ENCODE measurements at regions not wholly inside any gene's neighbourhood (a gene's known extent, or its start where the extent isn't known, plus 50 kb on each side); places are given as distances from the start of the nearest gene placed in this dataset.
"Not testable (repeated sequence)": the region's sequence is repeated elsewhere in the genome, so short reads cannot be mapped to it uniquely, and the experiment has no call there.

- DNase-seq (ENCODE audit: low spot score), result not testable (repeated sequence)
Observed at GRCh38 chr7:9919-10318, 182.5 kb upstream of the FAM20C start.

GRCh38 chr7:32565-33280 is 159.6 kb upstream of the FAM20C start:
- DNase-seq (ENCODE audit: low spot score), result not testable (repeated sequence)

DNA sequence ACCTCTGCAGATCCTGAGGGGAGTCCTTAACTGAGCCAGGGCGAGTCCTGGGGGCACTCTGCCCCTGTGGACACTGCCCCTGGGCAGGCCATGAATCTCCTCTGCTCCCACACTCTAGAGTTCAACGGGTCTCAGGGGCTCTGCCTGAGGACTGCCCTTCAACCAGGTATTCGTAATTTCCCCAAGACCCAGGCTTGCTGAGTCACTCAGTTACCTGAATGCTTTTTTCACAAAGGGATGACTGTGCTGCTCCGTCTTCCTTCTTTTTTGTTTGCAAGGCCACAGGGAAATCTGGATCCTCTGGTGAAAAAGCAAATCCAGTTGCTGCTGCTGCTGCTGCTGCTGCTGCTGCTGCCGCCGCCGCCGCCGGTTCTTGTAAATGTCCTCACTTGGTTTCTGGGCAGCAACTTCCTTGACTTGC is 157.2 kb upstream of the FAM20C start:
- not testable (repeated sequence) for DNase-seq (ENCODE audit: low spot score)

DNA sequence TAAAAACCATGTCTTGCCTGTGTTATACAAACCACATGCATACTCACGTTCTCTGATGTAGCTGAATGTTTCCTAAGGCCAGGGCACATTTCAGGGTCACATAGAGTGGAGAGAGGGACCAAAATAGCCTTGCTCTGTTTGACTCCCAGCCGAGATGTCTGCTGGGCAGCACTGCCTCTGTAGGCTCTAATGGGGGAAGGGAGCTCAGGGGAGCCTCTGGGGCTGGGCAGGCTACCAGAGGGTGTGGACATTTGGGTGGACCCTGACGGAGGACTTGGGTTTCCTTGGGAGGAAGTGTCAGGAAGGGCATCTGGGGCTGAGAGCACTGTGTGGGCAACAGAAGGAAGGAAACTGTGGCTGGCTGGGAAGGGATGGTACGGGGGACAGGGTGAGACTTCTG is 155.8 kb upstream of the FAM20C start:
- not testable (repeated sequence) for DNase-seq (ENCODE audit: low spot score)

DNA sequence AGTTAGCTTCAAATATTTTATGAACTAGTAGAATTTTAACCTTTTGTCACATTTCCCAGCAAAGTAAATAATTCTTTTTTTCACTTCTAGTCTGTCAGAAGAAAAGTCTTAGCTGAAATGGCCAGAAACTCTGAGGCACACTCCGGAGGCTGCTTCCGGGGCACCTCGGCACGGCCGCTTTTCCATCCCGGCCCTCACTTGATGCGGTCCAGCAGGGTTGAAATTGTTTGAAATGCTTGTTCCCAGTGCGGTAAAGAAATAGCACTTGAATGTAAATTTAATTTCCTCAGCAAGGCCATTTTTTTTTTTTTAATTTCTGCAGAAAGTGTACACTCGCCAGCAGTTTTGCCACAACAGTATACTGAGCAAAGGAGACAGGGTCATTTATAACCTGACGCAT is 154.7 kb upstream of the FAM20C start:
- DNase-seq (ENCODE audit: low spot score), result not testable (repeated sequence)

- not testable (repeated sequence) for DNase-seq (ENCODE audit: low spot score)
Observed at GRCh38 chr7:38444-38843, 153.9 kb upstream of the FAM20C start.

DNA sequence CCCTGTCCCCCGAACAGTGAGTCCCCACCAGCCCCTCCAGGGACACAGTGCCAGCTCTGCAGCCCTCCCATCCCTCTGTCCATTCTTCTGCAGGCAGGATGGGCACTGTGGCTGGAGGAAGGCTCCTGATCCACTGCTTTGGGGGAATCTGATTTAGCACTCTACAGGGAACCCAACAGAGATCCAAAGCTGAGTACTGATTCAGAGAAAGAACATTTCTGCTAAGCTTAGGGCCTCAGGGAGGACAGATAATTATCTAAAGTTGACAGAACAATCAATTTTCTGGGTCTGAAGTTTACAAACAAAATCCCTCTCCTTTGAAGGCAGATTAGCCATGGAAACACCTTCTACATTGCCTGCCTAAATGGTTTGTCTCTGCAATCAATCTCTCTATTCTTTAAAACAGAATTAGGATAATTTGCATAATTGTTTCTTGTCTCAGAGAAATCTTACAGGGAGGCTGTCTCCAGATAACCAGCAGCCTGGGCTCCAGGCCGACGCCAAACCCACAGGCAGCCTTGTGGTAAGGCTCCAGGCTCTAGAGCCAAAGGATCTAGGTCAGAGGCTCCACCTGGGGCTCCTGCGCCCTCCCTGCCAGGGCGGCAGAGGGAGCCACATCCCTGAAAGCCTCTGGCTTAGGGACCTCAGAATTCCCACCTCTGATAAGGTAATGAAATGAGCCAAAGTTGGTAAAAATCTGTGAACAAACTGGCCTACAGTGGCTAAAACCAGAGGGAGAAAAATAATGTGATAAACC is 152.2 kb upstream of the FAM20C start:
- DNase-seq (ENCODE audit: low spot score), result not testable (repeated sequence)

- DNase-seq (ENCODE audit: low spot score), result no peak
Observed at GRCh38 chr7:40799-41750, 151.3 kb upstream of the FAM20C start.

GRCh38 chr7:41917-42565 is 150.3 kb upstream of the FAM20C start:
- no peak for DNase-seq (ENCODE audit: low spot score)

- no peak for DNase-seq (ENCODE audit: low spot score)
Observed at GRCh38 chr7:43791-44540, 148.4 kb upstream of the FAM20C start.

DNA sequence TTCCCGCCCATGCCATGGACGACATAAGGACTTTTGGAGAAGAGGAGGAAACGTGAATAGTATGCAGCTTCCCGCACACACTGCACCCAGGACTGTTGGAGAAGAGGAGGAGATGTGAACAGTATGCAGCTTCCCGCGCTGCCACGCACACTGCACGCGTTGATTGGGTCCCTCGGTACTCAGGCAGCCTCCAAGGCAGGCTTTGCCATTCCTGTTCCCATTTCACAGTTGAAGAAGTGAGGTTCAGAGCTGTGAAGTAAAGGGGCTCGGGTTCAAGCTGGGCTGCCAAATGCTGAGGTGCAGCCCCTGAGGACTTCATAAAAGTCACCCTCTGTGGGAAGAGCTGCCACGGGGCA is 147.9 kb upstream of the FAM20C start:
- no peak for DNase-seq (ENCODE audit: low spot score)

GRCh38 chr7:45106-46090 is 147.0 kb upstream of the FAM20C start:
- no peak for DNase-seq (ENCODE audit: low spot score)

- no peak for DNase-seq (ENCODE audit: low spot score)
Observed at GRCh38 chr7:46123-46829, 146.1 kb upstream of the FAM20C start.

DNA sequence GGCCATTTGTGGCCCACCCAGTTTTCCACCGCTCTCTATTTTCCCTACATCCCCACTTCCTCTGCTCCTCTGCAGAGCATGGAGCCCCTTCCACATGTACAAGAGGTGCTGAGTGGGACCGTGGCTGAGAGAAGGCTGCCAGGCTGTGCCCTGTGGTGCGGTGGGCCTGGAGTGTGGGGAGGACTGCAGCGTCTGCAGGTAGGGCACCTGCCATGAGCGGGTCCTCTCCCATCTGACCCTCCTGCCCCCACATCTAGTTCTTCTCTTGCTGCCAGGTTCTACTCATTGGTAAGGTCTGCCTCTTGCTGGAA is 145.6 kb upstream of the FAM20C start:
- DNase-seq (ENCODE audit: low spot score), result no peak

DNA sequence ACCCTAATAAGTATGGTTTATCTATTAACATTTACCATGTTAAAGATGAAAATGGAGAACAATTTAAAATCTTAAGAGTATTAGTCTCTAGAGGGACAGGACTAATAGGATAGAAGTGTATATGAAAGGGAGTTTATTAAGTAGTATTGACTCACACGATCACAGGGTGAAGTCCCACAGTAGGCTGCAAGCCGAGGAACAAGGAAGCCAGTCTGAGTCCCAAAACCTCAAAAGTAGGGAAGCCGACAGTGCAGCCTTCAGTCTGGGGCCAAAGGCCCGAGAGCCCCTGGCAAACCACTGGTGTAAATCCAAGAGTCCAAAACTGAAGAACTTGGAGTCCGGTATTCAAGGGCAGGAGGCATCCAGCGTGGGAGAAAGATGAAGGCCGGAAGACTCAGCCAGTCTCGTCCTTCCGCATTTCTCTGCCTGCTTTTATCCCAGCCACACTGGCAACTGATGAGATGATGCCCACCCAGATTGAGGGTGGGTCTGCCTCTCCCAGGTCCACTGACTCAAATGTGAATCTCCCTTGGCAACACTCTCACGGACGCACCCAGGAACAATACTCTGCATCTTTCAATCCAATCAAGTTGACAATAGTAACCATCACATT is 140.8 kb upstream of the FAM20C start:
- DNase-seq (ENCODE audit: low spot score), result no peak

DNA sequence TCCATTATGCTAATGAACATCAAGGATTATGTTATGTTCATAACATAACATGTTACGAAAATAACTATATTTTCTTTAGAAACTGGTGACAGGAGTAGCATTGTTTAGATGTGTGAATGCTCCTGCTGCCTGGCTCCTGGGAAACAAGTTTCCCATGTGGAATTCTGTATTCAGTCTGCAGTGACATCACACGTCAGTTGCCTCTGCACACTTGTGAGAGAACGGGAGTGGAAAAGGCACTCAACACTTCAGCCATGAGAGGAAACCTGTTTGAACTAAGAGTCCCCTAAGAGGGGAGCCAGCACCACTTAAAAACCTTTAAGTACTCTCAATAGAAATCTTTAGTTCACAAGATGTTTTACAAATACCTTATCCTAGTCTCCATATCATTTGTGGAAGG is 140.3 kb upstream of the FAM20C start:
- no peak for DNase-seq (ENCODE audit: low spot score)

DNA sequence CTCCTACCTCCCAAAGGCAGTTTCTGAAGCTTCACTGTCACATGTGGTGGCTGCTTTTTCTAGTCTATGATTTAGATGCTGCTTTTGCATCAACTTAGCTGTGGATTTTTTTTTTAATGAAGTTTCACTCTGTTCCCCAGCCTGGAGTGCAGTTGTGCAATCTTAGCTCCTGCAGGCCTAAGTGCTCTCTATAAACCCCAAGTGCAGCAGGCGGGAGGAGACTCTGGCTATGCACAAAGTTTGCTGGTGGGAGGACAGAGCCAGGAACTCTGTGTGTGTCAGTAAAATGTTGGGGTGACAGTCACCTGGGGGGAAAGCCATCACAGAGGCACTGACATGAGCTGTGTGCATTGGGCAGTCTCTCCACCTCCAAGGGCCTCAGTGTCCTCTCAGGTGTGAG is 138.8 kb upstream of the FAM20C start:
- no peak for DNase-seq (ENCODE audit: low spot score)

DNA sequence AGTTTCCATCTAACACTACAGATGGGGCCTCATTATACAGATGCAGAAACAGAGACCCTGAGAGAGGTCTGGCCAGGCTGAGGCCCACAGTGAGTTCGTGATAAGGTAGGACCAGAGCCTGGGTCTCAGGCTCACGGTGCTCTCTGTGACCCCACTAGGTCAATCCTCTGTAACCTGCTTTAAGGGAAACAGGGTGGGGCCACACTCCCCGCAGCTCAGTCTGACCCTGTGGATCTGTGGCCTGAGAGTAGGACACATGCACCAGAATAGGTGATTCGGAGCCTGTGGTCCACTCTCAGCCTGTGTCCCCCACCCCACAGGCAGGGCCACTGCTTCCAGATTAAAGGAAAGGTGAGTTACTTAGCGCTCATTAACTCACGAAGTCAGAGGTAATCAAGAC is 137.8 kb upstream of the FAM20C start:
- DNase-seq (ENCODE audit: low spot score), result no peak

DNA sequence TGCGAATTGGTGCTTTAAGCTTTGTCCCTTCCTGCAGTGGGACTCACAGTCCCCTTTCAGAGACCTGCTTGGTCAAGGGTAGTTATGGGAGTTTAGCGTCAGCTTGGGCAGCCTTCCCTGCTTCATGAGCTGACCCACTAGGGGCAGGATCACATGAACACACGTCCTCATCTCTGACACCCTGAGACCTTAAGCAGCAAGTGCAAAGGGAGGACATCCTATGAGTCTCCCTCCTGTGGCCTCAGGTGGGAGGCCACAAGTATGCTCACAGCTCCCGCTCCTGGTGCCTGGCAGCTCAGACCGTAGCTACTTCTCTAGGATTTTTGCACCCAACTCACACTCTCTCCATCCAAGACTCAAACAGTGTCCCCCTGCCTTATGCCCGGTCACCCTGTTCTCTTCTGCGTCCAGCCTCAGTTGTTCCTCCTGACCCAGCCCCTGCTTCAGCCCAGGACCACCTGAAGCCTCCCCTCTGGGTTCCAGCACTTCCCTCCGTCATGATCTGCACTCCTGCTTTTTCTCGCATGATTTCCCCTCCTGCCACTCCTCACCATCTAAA is 136.6 kb upstream of the FAM20C start:
- DNase-seq (ENCODE audit: low spot score), result no peak
